Neural crest cell (in vitro differentiated cells): ENCODE measurements at regions not wholly inside any gene's neighbourhood (a gene's known extent, or its start where the extent isn't known, plus 50 kb on each side); places are given as distances from the start of the nearest gene placed in this dataset.

ENCODE experiments used
- DNase-seq: peaks from one replicate; pipeline ENCODE4 v3.0.0; 2021; ENCODE audit warnings: low read depth, mixed read lengths, low spot score
- H3K27ac Mint-ChIP-seq: one replicate; pipeline ENCODE4 v1.8.0; 2021; ENCODE audit warnings: mild to moderate bottlenecking, mixed read lengths; ENCODE audit not compliant: unreplicated experiment
- H3K27me3 Mint-ChIP-seq: 2 replicates; pipeline ENCODE4 v1.8.0; 2021; ENCODE audit warnings: low read depth, mild to moderate bottlenecking, mixed read lengths
- H3K36me3 Mint-ChIP-seq: 2 replicates; pipeline ENCODE4 v1.8.0; 2021; ENCODE audit warnings: low read depth, mild to moderate bottlenecking, mixed read lengths
- H3K4me1 Mint-ChIP-seq: 2 replicates; pipeline ENCODE4 v1.8.0; 2021; ENCODE audit warnings: mixed read lengths
- H3K4me3 Mint-ChIP-seq: one replicate; pipeline ENCODE4 v1.8.0; 2021; ENCODE audit warnings: mild to moderate bottlenecking, mixed read lengths
- H3K9me3 Mint-ChIP-seq: 2 replicates; pipeline ENCODE4 v1.8.0; 2021; ENCODE audit warnings: mixed read lengths
- TF ChIP-seq, protein P1 (sequence below): fragments of 200-600 bp; sonication (generic); conservative IDR thresholded peaks from 2 replicates; pipeline ENCODE4 v1.5.0; 2021; ENCODE audit warnings: antibody characterized with exemption, mild to moderate bottlenecking

DNA sequence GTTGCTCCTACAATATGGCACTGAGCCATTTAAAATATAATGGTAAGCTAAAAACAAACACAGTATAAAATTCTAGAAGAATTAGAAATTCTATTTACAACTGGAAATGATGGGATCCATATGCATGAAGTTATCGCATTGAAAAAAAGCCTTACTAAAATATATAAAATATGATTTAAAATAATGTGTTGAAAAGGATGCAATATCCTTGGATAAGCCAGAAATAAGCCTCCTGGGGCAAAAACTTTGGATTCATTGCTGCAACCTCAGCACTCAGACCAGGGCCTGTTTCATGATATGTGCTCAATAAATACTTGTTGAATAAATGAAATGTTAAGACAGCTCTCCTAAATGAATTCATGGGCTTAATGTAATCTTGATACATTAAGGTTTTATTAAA lies 170.2 kb downstream of the SEM1 start:
- TF ChIP-seq, protein P1, sequence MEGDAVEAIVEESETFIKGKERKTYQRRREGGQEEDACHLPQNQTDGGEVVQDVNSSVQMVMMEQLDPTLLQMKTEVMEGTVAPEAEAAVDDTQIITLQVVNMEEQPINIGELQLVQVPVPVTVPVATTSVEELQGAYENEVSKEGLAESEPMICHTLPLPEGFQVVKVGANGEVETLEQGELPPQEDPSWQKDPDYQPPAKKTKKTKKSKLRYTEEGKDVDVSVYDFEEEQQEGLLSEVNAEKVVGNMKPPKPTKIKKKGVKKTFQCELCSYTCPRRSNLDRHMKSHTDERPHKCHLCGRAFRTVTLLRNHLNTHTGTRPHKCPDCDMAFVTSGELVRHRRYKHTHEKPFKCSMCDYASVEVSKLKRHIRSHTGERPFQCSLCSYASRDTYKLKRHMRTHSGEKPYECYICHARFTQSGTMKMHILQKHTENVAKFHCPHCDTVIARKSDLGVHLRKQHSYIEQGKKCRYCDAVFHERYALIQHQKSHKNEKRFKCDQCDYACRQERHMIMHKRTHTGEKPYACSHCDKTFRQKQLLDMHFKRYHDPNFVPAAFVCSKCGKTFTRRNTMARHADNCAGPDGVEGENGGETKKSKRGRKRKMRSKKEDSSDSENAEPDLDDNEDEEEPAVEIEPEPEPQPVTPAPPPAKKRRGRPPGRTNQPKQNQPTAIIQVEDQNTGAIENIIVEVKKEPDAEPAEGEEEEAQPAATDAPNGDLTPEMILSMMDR = no peak
- Mint-ChIP-seq H3K27ac (no peak overlapping the region), H3K27me3 (no peaks in the 10 kb centered on the region), H3K4me1 (peaks cover 5% of the 10 kb centered on the region), H3K4me3 (no peak overlapping the region), H3K9me3 (peaks cover 5% of the 10 kb centered on the region), H3K36me3 (no peaks in the 10 kb centered on the region)
- DNase-seq = no peak

DNA sequence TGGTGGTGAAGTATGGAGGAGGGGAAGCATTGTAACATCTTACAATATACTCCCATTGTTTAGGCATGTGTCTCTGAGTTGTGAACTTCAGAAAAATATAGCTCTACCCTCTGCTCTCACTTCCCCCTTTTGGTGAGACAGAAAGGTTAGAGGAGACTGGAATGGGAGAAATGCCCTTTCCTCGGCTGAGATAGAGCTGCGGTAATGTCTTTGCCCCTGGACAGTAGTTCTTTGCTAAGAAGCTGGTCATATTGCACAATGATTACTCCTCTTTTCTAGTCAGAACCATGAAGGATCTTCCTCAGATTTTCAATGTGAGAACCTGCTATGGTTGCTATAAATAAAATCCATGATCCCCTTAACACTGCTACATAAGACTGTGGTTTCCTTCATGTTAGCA lies 171.0 kb downstream of the SEM1 start:
- Mint-ChIP-seq H3K4me3 (no peak overlapping the region), H3K36me3 (no peaks in the 10 kb centered on the region), H3K9me3 (peaks cover 5% of the 10 kb centered on the region), H3K27me3 (no peaks in the 10 kb centered on the region), H3K27ac (no peak overlapping the region), H3K4me1 (peaks cover 5% of the 10 kb centered on the region)
- no peak for DNase-seq
- TF ChIP-seq, protein P1 = no peak

DNA sequence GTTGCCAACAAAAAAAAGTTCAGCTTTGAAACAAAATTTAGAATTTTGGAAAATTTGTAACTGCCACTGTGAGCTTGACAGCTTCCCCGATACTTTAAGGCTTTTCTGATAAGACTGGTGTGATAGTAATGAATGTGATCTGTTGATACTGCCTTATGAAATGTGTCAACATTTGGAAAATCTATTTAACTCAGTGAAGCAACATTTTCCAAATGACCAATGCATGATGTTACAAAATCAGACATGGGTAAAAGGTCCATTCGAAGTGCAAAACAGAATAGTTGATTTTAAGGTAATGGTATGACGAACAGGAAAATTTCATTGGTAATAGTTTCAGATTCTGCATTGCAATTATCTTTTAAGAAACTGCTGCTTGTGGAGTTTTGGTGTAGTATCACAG lies 175.4 kb downstream of the SEM1 start:
- Mint-ChIP-seq H3K36me3 (no peaks in the 10 kb centered on the region), H3K27ac (no peak overlapping the region), H3K4me3 (no peak overlapping the region), H3K9me3 (peaks cover 14% of the 10 kb centered on the region), H3K4me1 (peaks cover 20% of the 10 kb centered on the region), H3K27me3 (no peaks in the 10 kb centered on the region)
- TF ChIP-seq, protein P1 = no peak
- no peak for DNase-seq

DNA sequence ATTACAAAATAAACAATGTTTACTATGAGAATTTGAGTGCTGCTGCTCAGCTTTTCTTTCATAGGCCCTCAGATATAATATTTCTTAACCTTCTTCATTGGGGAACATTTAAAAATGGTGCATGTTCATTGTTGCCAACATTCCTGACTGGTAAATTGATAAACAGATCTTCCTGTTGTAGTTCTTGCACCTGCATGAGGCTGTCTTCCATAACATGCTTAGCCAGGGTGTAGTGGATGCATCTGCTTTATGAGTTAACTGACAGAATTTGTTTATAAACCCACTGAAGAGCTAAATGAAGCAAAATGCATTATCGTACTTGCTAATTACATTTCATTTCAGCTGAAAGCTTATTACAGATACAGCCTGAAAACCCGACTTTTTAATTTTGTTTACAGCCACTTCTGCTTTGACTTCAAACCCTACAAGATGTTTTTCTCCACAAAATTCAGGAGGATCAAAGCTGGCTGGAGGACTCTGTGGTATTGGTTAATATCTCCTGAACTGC lies 177.2 kb downstream of the SEM1 start:
- DNase-seq = no peak
- Mint-ChIP-seq H3K9me3 (peaks cover 10% of the 10 kb centered on the region), H3K4me1 (peaks cover 25% of the 10 kb centered on the region), H3K27me3 (no peaks in the 10 kb centered on the region), H3K36me3 (no peaks in the 10 kb centered on the region), H3K4me3 (no peak overlapping the region), H3K27ac (no peak overlapping the region)
- TF ChIP-seq, protein P1 = no peak

DNA sequence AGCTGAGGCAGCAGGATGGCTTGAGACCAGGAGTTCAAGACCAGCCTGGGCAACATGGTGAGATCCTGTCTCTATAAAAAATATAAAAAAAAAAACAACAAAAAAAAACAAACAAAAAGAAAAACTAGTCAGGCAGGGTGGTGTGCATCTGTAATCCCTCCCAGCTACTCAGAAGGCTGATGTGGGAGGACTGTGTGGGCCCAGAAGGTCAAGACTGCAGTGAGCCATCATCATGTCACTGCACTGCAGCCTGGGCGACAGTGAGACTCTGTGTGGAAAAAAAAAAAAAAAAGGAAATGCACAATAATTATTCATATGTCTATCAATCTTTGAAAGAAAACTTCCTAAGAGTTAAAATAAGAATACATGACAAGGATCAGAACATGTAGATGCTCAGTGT lies 178.3 kb downstream of the SEM1 start:
- peaks cover 34% of the 10 kb centered on the region for H3K4me1 Mint-ChIP-seq
- H3K4me3 Mint-ChIP-seq = no peak overlapping the region
- no peak for DNase-seq
- peaks cover 10% of the 10 kb centered on the region for H3K9me3 Mint-ChIP-seq
- H3K27me3 Mint-ChIP-seq = no peaks in the 10 kb centered on the region
- H3K36me3 Mint-ChIP-seq = no peaks in the 10 kb centered on the region
- no peak overlapping the region for H3K27ac Mint-ChIP-seq
- TF ChIP-seq, protein P1 = no peak

DNA sequence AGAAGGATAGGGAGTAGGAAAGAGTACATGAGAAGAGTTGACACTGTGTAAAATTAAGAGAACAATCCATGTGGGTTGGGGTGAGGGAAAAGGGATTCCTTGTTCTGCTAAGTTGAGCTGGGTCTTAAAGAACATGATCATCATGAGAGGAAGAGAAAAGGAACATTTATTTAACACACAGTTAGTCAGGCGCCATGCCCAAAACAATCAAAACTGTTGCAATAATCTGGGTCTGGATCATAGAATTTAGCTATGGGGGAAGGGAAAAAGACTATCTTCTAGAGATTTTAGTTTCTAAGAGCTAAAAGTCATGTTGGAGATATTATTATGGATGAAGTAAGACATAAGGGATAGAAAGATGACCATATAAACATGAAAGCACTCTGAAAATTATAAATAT lies 178.9 kb downstream of the SEM1 start:
- H3K4me1 Mint-ChIP-seq = peaks cover 38% of the 10 kb centered on the region
- no peak overlapping the region for H3K27ac Mint-ChIP-seq
- peaks cover 10% of the 10 kb centered on the region for H3K9me3 Mint-ChIP-seq
- H3K4me3 Mint-ChIP-seq = no peak overlapping the region
- TF ChIP-seq, protein P1 = no peak
- no peaks in the 10 kb centered on the region for H3K36me3 Mint-ChIP-seq
- no peaks in the 10 kb centered on the region for H3K27me3 Mint-ChIP-seq
- no peak for DNase-seq
